IPS-20b (cell line): ENCODE measurements at regions not wholly inside any gene's neighbourhood (a gene's known extent, or its start where the extent isn't known, plus 50 kb on each side); places are given as distances from the start of the nearest gene placed in this dataset.
"Not testable (repeated sequence)": the region's sequence is repeated elsewhere in the genome, so short reads cannot be mapped to it uniquely, and the experiment has no call there.

Experiments
- H3K27ac ChIP-seq: one replicate; pipeline ENCODE4 v1.5.1; 2013; ENCODE audit warnings: low read length
- H3K27me3 ChIP-seq: 2 replicates; pipeline ENCODE4 v1.6.1; 2013; ENCODE audit warnings: mild to moderate bottlenecking, low read length, inconsistent platforms; ENCODE audit not compliant: insufficient read depth
- H3K36me3 ChIP-seq: 2 replicates; pipeline ENCODE4 v1.6.1; 2013; ENCODE audit warnings: low read depth, mild to moderate bottlenecking, inconsistent platforms, low read length, moderate library complexity; ENCODE audit not compliant: insufficient read depth
- H3K4me1 ChIP-seq: 2 replicates; pipeline ENCODE4 v1.6.1; 2013; ENCODE audit warnings: mild to moderate bottlenecking, control low read depth, inconsistent platforms, low read length, moderate library complexity; ENCODE audit not compliant: insufficient read depth
- H3K4me3 ChIP-seq: 2 replicates; pipeline ENCODE4 v1.5.1; 2013; ENCODE audit warnings: mild to moderate bottlenecking, low read length, inconsistent platforms
- H3K9ac ChIP-seq: 2 replicates; pipeline ENCODE4 v1.6.1; 2013; ENCODE audit warnings: low read depth, mild to moderate bottlenecking, inconsistent platforms, low read length, moderate library complexity
- H3K9me3 ChIP-seq: 2 replicates; pipeline ENCODE4 v1.6.1; 2013; ENCODE audit warnings: mild to moderate bottlenecking, low read depth, low read length, inconsistent platforms; ENCODE audit not compliant: insufficient read depth

DNA sequence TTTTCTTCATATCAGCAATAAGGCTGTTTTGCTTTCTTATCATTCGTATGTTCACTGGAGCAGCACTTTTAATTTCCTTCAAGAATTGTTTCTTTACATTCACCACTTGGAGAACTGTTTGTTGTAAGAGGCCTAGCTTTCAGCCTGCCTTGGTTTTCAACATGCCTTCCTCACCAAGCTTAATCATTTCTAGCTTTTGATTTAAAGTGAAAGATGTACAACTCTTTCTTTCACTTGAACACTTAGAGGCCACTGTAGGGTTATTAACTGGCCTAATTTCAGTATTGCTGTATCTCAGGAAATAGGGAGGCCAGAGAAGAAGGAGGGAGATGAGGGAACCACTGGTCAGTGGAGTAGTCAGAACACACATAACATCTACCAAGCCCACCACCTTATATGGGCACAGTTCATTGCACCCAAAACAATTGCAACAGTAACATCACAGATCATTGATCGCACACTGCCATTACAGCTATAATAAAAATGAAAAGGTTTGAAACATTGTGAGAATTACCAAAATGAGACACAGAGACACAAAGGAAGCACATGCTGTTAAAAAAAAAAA is 181.4 kb upstream of the TUBA3C start:
- Histone ChIP-seq H3K9ac (no peak overlapping the region), H3K27ac (no peak overlapping the region), H3K4me3 (no peak overlapping the region), H3K9me3 (peaks cover 80% of the 10 kb centered on the region), H3K27me3 (no peaks in the 10 kb centered on the region), H3K4me1 (no peaks in the 10 kb centered on the region), H3K36me3 (no peaks in the 10 kb centered on the region)

DNA sequence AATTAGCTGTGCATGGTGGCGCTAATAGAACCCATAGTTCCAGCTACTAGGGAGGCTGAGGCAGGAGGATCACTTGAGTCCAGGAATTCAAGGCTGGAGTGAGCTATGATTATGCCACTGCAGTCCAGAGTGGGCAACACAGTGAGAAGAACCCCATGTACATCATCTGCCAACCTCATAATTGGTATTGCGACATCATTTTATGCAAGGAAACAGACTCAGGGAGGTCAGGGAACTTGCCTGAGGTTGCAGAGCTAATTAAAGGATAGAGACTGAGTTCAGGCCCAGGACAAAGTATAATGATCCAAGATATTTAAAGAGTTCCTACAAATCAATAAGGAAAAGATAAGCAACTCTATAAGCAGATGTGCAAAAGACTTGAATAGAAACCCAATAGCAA is 178.1 kb upstream of the TUBA3C start:
- not testable (repeated sequence) for H3K27me3 ChIP-seq, H3K9ac ChIP-seq, H3K36me3 ChIP-seq, H3K4me3 ChIP-seq, H3K4me1 ChIP-seq, H3K27ac ChIP-seq
- H3K9me3 ChIP-seq = peaks cover 69% of the 10 kb centered on the region

DNA sequence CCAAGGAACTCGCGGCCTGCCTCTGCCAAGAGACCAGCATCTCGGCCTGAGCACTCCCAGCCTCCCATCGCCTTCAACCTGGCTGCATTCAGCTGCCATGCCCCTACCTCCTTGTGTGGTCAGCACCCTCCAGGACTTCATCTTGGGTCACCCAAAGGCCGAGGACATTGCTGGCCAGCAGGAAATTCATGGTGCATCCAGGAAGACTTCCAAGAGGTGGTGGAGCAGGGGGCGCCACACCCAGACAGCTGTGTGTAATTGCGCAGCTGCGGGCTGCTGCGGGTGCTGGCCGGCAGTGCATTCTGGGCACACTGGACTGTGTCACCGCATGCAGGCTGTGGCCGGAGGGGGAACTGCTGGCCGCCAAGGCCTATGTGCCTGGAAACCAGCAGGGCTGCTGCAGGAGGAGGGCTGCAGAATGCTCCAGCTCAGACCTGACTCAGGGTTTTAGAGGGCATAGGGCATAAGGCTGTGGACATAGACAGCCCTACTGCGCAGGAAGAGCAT is 164.3 kb upstream of the TUBA3C start:
- H3K9ac ChIP-seq = no peak overlapping the region
- no peak overlapping the region for H3K4me3 ChIP-seq
- H3K36me3 ChIP-seq = no peaks in the 10 kb centered on the region
- H3K4me1 ChIP-seq = no peaks in the 10 kb centered on the region
- H3K27me3 ChIP-seq = no peaks in the 10 kb centered on the region
- H3K27ac ChIP-seq = no peak overlapping the region
- peaks cover 70% of the 10 kb centered on the region for H3K9me3 ChIP-seq

DNA sequence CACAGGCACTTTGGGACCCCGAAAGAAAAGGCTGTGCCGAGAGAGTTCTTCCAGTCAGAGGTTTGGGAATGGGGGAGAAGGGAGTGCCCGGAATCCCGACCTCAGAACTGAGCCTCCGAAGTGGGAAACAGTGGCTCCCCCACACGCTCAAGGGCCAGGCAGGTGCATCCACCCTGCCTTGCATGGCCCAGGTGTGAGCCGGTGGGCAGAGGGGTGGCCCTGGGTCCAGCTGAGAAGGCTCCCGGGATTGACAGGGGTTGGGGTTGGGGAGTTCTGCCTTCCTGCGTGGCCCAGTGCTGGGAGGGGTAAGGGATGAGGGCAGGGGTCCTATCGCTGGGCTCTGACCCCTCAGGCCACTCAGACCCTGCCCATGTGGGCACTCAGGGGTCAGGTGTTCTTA is 163.5 kb upstream of the TUBA3C start:
- no peaks in the 10 kb centered on the region for H3K4me1 ChIP-seq
- no peaks in the 10 kb centered on the region for H3K27me3 ChIP-seq
- H3K4me3 ChIP-seq = no peak overlapping the region
- H3K36me3 ChIP-seq = no peaks in the 10 kb centered on the region
- H3K9me3 ChIP-seq = peaks cover 73% of the 10 kb centered on the region
- no peak overlapping the region for H3K9ac ChIP-seq
- no peak overlapping the region for H3K27ac ChIP-seq

DNA sequence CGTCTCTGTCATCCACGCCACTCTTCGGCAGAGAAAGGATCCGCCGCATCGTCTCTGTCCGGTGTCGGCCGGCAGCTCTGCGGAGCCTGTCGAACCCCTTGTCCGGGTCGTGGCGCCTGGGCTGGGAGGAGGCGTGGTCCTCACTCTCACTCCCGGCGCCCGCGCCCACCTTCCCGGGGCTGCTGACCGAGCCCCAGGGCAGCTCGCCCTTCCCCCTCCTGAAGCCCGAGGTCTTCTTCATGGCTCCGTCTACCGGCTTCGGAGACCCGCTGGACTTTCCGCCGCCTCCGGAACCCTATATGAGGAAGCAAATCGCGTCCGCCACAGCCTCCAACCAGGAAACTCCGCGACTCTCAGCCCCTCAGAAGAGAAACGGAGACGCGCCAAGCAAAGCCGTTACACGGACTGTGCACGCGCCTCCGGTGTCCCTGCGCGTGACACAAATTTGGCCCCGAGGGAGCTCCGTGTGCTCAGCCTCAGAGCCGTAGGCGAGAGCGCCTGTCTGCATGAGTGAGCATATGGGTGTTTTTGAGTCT is 163.0 kb upstream of the TUBA3C start:
- H3K9ac ChIP-seq, H3K4me1 ChIP-seq, H3K27me3 ChIP-seq, H3K4me3 ChIP-seq, H3K36me3 ChIP-seq, H3K27ac ChIP-seq: not testable (repeated sequence)
- peaks cover 75% of the 10 kb centered on the region for H3K9me3 ChIP-seq

DNA sequence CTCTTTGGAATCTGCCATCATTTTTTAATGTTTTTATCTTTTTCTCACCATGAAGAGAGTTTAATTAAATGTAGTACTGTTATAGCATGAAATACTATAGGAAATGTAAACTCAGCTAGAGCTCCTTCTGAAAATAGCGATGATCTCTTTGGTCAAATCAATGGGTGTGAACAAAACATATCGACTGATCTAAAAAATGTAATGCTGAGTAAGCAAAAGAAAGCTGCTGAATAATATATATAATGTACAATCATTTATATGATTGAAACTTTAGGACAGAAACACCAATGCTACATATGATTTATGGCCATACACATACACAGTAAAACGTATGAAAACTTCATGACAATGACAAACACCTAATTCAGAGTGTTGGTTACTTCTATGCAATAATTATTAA is 150.8 kb upstream of the TUBA3C start:
- Histone ChIP-seq H3K9ac (no peak overlapping the region), H3K27me3 (no peaks in the 10 kb centered on the region), H3K4me1 (no peaks in the 10 kb centered on the region), H3K27ac (no peak overlapping the region), H3K36me3 (no peaks in the 10 kb centered on the region), H3K9me3 (peaks cover 79% of the 10 kb centered on the region), H3K4me3 (no peak overlapping the region)

DNA sequence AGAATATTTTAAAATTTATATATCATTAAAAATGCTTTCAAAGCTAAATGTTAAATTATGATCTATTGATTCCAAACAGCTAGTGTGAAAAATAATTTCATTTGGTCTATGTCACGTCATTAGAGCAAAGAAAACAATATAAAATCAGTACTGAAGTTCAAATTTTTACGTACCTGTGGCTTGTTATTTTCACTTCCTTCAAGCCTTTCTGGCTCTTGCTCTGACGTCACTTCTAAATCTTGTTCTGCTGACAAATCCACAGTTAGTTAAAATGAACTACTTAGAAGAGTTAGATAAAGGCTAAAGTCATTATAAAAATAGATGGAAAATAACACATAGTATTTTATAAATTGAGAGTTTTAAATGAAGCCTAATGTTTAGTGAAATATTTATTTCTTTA is 147.7 kb upstream of the TUBA3C start:
- no peak overlapping the region for H3K4me3 ChIP-seq
- no peaks in the 10 kb centered on the region for H3K36me3 ChIP-seq
- H3K9me3 ChIP-seq = peaks cover 79% of the 10 kb centered on the region
- no peak overlapping the region for H3K9ac ChIP-seq
- H3K27ac ChIP-seq = no peak overlapping the region
- H3K4me1 ChIP-seq = no peaks in the 10 kb centered on the region
- H3K27me3 ChIP-seq = no peaks in the 10 kb centered on the region

DNA sequence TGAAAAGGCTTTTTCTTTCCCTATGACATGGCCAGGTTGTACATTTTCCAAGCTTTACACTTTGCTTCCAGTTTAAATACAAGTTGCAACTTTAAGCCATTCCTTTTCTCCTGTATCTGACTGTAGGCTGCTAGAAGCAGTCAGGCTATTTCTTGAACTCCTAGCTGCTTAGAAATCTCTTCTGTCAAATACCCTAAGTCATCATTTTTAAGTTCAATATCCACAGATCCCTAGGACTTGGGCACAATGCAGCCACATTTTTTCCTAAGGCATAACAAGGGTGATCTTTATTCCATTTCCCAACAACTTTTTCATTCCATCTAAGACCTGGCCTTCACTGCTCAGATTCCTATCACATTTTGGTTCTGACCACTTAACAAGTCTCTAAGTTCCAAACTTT is 142.7 kb upstream of the TUBA3C start:
- H3K27ac ChIP-seq = no peak overlapping the region

DNA sequence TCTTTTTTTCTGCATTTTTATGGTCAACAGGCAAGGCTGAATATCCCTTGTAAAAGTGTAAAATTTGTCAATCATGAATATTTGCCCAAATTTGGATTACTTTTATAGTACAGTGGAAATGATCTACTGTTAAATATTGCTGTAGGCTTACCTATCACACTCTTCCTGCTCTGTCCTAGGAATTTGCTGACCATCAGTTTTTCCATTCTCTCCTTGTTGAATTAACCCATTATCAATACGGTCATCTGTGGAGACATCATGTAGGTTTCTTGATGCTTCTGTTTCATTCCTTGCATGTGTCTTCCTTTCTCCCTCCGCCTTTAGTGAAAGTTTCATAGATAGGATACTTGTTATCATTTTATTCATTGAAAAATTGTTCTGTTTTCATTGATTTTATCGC is 139.6 kb upstream of the TUBA3C start:
- H3K4me1 ChIP-seq = no peaks in the 10 kb centered on the region
- peaks cover 87% of the 10 kb centered on the region for H3K9me3 ChIP-seq
- no peak overlapping the region for H3K9ac ChIP-seq
- no peak overlapping the region for H3K4me3 ChIP-seq
- H3K36me3 ChIP-seq = no peaks in the 10 kb centered on the region
- no peak overlapping the region for H3K27ac ChIP-seq
- no peaks in the 10 kb centered on the region for H3K27me3 ChIP-seq

More for the DNA sequence above, 142.7 kb upstream of the TUBA3C start:
- H3K9me3 ChIP-seq = peaks cover 90% of the 10 kb centered on the region
- H3K27me3 ChIP-seq = no peaks in the 10 kb centered on the region
- no peak overlapping the region for H3K9ac ChIP-seq
- H3K4me1 ChIP-seq = no peaks in the 10 kb centered on the region
- no peaks in the 10 kb centered on the region for H3K36me3 ChIP-seq
- H3K4me3 ChIP-seq = no peak overlapping the region

DNA sequence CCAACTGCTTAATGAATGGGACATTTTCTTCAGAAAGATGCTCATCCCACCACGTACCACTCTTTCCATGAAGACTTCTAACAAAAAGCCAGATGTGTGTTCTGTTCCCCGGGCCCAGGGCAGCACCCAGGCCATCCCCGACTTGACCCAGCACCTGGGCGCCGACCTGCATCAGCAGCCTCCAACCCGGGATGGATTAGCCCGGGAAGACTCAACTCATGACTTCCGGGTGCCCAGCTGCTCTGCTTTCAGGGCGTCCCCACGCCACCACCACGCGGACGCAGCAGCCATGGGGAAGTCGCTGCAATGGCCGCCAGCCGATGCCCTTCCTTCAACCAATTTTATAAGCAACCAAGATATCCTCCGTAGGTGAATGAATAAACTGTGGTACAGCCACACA is 123.8 kb upstream of the TUBA3C start:
- no peak overlapping the region for H3K9ac ChIP-seq
- peaks cover 87% of the 10 kb centered on the region for H3K9me3 ChIP-seq
- no peaks in the 10 kb centered on the region for H3K4me1 ChIP-seq

DNA sequence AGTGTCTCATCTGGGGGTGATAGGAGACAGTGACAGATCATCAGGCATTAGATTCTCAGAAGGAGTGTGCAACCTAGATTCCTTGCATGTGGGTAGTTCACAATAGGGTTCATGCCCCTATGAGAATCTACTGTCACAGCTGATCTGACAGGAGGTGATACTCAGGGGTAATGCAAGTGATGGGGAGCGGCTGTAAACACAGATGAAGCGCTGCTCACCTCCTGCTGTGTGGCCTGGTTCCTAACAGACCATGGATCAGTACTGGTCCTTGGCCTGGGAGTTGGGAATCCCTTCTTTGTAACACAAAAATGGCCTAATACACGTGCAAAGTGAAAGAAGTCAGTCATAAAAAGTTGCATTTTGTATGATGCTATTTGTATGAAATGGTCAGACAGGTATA is 107.6 kb upstream of the TUBA3C start:
- Histone ChIP-seq H3K9me3 (peaks cover 95% of the 10 kb centered on the region), H3K27me3 (no peaks in the 10 kb centered on the region), H3K9ac (no peak overlapping the region), H3K4me3 (no peak overlapping the region), H3K27ac (no peak overlapping the region), H3K4me1 (no peaks in the 10 kb centered on the region), H3K36me3 (no peaks in the 10 kb centered on the region)

More for the DNA sequence above, 123.8 kb upstream of the TUBA3C start:
- H3K27ac ChIP-seq = no peak overlapping the region
- no peaks in the 10 kb centered on the region for H3K27me3 ChIP-seq
- no peak overlapping the region for H3K4me3 ChIP-seq
- H3K36me3 ChIP-seq = no peaks in the 10 kb centered on the region

DNA sequence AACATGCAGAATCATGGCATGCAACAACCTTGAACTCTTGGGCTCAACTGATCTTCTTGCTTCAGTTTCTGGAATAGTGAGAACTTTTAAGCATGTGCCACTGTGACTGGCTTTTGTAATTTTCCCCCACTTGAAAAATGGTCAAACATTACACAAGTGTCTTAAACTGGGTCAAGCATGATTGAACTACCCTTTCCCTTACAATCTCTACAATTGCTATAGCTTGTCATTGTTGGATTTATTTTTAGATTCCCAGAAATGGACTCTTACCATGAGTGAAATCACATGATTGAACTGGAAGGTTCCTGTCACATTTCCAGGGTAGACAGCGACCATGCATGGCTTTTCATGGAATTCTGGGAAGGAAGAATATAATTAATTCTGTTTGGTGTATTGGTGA is 102.2 kb upstream of the TUBA3C start:
- Histone ChIP-seq H3K4me1 (no peaks in the 10 kb centered on the region), H3K4me3 (no peak overlapping the region; the same call in 1 of the 2 replicates), H3K9me3 (peaks cover 75% of the 10 kb centered on the region), H3K27ac (no peak overlapping the region), H3K9ac (no peak overlapping the region), H3K36me3 (no peaks in the 10 kb centered on the region), H3K27me3 (no peaks in the 10 kb centered on the region)
